ENCODE measurements at regions not wholly inside any gene's neighbourhood (a gene's known extent, or its start where the extent isn't known, plus 50 kb on each side); places are given as distances from the start of the nearest gene placed in this dataset.

DNA sequence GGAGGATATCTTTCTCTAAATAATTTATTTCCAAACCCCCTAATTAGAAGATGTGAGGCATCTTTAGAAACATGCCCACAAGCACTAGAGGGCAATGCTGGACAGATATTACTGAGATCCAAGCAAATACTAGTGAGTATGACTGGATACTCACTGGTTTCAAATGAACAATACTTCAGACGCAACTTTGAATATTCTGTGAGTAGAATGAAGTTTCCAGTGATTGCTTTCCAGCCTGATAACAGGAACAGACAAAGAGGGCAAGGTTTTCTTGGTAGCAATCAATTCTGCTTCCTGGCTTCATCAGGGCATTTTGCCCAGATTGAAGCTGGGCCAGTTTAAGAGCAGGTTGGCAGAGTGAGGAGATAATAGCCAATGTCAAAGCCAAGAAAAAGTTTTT lies 442.6 kb upstream of the PDZRN3 start:
- H3K27ac ChIP-seq (ENCODE audit: low read depth, low read length, severe bottlenecking): no peak overlapping the region
- H3K36me3 ChIP-seq (ENCODE audit: control insufficient read depth, insufficient read depth, low read length): no peaks in the 10 kb centered on the region
- 69% methylated on average over 1 of the region's 1 CpG; no CpG with 5 or more reads in 1 of the 2 experiments for WGBS, 2 experiments (ENCODE audit: insufficient coverage in 2 of 2)
- H3K4me1 ChIP-seq (ENCODE audit: control insufficient read depth, insufficient read depth, low read length, poor library complexity, severe bottlenecking): no peaks in the 10 kb centered on the region
- H3K9me3 ChIP-seq (ENCODE audit: control insufficient read depth, low read length): no peaks in the 10 kb centered on the region
- H3K4me3 ChIP-seq (ENCODE audit: extremely low read depth, insufficient read depth, low read length, poor library complexity, severe bottlenecking): no peak overlapping the region

DNA sequence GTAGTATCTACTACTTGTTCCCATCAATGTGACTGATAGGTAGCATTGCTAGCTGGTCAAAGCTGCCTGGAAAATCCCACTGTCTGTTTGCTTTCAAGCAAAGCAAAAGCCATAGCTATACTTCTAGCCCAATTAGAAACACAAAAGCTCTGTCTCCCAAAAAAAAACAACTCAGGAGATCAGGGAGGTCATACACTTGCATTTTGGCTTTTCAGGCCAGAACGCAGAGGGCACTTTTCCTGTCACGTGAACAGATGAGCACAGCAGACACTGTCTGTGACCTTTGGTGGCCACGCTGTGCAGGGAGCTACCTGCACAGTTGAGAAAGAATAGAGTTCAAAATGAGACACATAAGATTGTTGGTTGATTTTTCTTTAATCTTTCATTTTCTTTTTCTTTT lies 441.7 kb upstream of the PDZRN3 start:
- no peaks in the 10 kb centered on the region for H3K9me3 ChIP-seq (ENCODE audit: control insufficient read depth, low read length)
- H3K4me3 ChIP-seq (ENCODE audit: extremely low read depth, insufficient read depth, low read length, poor library complexity, severe bottlenecking): no peak overlapping the region
- H3K27ac ChIP-seq (ENCODE audit: low read depth, low read length, severe bottlenecking): no peak overlapping the region
- WGBS, 2 experiments (ENCODE audit: insufficient coverage in 2 of 2): 0 to 15% methylated on average over 2 of the region's 3 CpGs
- no peaks in the 10 kb centered on the region for H3K4me1 ChIP-seq (ENCODE audit: control insufficient read depth, insufficient read depth, low read length, poor library complexity, severe bottlenecking)
- H3K36me3 ChIP-seq (ENCODE audit: control insufficient read depth, insufficient read depth, low read length): no peaks in the 10 kb centered on the region

DNA sequence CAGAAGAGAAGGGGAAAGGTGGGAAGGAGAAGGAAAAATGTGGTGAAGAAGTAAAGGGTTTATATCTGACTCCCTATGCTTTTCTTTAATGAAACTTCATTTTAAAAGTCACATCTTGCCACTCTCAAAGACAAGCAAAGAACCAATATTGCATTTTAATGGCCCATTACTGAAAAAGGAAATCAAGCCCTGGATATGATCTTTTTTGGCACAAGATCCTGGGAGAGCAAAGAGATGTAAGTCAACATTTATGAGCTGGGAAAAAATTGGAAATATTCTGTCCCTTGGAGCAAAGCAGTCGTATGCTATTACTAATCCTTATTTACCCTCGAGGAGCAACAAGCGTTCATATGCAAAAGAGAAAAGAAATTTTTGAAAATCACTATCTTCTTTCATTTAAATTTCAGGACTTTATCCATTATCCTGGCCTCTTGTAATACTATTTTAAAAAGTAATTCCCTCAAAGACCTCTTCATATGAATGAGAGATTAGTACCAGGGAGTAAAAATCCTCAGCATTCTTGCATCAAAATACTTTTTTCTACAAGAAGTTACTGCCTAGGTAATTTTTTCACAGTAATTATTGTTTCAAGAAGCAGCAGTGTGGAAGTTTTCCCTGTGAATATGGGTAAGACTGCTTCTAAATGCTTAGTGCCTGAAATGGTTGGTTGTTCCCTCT lies 435.3 kb upstream of the PDZRN3 start:
- no peaks in the 10 kb centered on the region for H3K36me3 ChIP-seq (ENCODE audit: control insufficient read depth, insufficient read depth, low read length)
- H3K4me1 ChIP-seq (ENCODE audit: control insufficient read depth, insufficient read depth, low read length, poor library complexity, severe bottlenecking): no peaks in the 10 kb centered on the region
- H3K9me3 ChIP-seq (ENCODE audit: control insufficient read depth, low read length): no peaks in the 10 kb centered on the region
- no peak overlapping the region for H3K4me3 ChIP-seq (ENCODE audit: extremely low read depth, insufficient read depth, low read length, poor library complexity, severe bottlenecking)
- WGBS, 2 experiments (ENCODE audit: insufficient coverage in 2 of 2): 94% methylated on average over 3 of the region's 3 CpGs; no CpG with 5 or more reads in 1 of the 2 experiments
- H3K27ac ChIP-seq (ENCODE audit: low read depth, low read length, severe bottlenecking): no peak overlapping the region

DNA sequence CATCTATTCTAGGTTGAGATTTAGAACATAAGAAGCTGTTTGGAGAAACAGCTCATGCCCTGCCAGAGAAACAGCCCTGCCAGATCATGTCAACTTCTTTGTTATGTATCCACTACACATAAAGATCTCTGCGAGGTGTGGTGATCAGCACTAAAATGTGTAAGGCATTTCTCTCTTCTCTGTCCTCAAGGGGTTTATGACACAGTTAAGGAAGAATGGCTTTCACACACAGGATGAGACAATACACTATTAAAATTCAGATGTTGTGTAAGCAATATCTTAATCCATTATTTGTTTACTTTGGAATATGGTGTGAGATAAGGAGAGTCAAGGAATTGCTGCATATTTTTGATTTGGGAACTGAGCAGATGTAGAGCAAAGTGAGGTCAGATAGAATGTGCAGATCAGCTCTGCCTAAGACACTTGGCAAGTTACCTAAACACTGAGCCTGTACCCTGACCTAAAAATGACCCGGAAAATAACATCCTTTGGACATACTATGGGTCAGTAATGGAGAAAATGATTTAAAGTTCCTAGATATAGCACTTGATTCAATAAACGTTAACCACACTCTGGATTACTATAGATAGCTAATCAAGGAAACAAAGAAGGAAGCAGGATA lies 434.7 kb upstream of the PDZRN3 start:
- no CpG with 5 or more reads among the region's 3 CpGs for WGBS, 2 experiments (ENCODE audit: insufficient coverage in 2 of 2)
- no peaks in the 10 kb centered on the region for H3K9me3 ChIP-seq (ENCODE audit: control insufficient read depth, low read length)
- no peaks in the 10 kb centered on the region for H3K36me3 ChIP-seq (ENCODE audit: control insufficient read depth, insufficient read depth, low read length)
- H3K4me3 ChIP-seq (ENCODE audit: extremely low read depth, insufficient read depth, low read length, poor library complexity, severe bottlenecking): no peak overlapping the region
- H3K4me1 ChIP-seq (ENCODE audit: control insufficient read depth, insufficient read depth, low read length, poor library complexity, severe bottlenecking): no peaks in the 10 kb centered on the region
- no peak overlapping the region for H3K27ac ChIP-seq (ENCODE audit: low read depth, low read length, severe bottlenecking)

DNA sequence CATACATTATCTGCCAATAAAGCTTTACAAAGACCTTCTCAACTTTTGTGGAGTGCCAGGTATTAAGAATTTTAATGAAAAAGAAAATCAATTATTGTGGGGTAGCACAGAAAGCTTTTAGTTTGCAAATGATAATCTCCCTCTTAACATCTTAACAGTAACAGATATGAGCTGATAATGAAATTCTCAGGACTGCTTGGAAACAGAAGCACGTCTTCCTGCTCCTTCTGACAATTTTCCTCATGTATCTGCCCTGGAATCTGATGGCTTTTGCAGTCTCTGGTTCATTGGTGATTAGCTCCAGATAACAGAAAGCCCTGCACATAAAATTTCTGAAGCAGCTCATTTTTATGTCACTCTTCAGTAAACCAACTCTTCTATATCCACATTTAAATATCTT lies 432.4 kb upstream of the PDZRN3 start:
- H3K36me3 ChIP-seq (ENCODE audit: control insufficient read depth, insufficient read depth, low read length): no peaks in the 10 kb centered on the region
- no peak overlapping the region for H3K27ac ChIP-seq (ENCODE audit: low read depth, low read length, severe bottlenecking)
- 47 to 70% methylated on average over 1 of the region's 1 CpG for WGBS, 2 experiments (ENCODE audit: insufficient coverage in 2 of 2)
- no peaks in the 10 kb centered on the region for H3K4me1 ChIP-seq (ENCODE audit: control insufficient read depth, insufficient read depth, low read length, poor library complexity, severe bottlenecking)
- H3K4me3 ChIP-seq (ENCODE audit: extremely low read depth, insufficient read depth, low read length, poor library complexity, severe bottlenecking): no peak overlapping the region
- no peaks in the 10 kb centered on the region for H3K9me3 ChIP-seq (ENCODE audit: control insufficient read depth, low read length)

DNA sequence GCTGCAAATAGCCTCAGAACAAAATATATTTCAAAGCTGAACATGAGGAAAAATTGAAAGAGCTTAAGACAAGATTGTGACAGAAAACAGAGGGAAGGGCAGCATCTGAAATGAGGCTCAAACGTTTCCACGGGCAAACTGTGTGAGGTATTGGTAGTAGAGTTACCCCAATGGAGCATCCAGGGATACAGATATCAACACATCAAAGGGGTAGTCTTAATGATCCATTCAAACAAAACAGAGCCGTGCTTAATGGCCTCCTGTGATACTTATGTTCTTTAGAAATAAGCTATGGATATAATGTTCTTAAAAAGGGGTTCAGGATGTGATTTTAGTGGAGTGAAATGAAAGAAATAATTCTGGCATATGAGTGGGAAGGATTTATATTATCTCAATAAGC lies 430.3 kb upstream of the PDZRN3 start:
- H3K9me3 ChIP-seq (ENCODE audit: control insufficient read depth, low read length): no peaks in the 10 kb centered on the region
- no CpG with 5 or more reads among the region's 3 CpGs for WGBS, 2 experiments (ENCODE audit: insufficient coverage in 2 of 2)
- H3K36me3 ChIP-seq (ENCODE audit: control insufficient read depth, insufficient read depth, low read length): no peaks in the 10 kb centered on the region
- no peaks in the 10 kb centered on the region for H3K4me1 ChIP-seq (ENCODE audit: control insufficient read depth, insufficient read depth, low read length, poor library complexity, severe bottlenecking)
- no peak overlapping the region for H3K27ac ChIP-seq (ENCODE audit: low read depth, low read length, severe bottlenecking)
- H3K4me3 ChIP-seq (ENCODE audit: extremely low read depth, insufficient read depth, low read length, poor library complexity, severe bottlenecking): no peak overlapping the region

DNA sequence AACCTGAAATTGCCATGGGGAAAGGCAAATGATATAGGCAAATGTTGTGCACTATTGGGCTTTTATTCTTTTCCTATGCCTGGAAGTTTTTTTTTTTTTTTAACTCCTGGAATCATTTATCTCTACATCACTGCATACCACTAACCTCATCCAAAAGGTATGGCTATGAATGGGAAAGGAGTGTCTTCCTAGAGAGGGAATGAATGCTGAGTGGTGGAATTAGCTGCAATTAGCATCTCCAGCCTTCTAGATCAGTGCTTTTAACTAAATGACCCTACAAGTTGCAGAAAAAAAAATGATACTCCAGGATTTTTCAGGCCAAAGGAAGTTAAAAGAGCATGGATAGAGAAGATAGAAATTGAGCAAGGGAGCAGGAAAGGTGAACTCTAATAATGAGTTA lies 429.8 kb upstream of the PDZRN3 start:
- Histone ChIP-seq H3K4me3 (ENCODE audit: extremely low read depth, insufficient read depth, low read length, poor library complexity, severe bottlenecking) (no peak overlapping the region), H3K4me1 (ENCODE audit: control insufficient read depth, insufficient read depth, low read length, poor library complexity, severe bottlenecking) (no peaks in the 10 kb centered on the region), H3K27ac (ENCODE audit: low read depth, low read length, severe bottlenecking) (no peak overlapping the region), H3K9me3 (ENCODE audit: control insufficient read depth, low read length) (no peaks in the 10 kb centered on the region), H3K36me3 (ENCODE audit: control insufficient read depth, insufficient read depth, low read length) (no peaks in the 10 kb centered on the region)

DNA sequence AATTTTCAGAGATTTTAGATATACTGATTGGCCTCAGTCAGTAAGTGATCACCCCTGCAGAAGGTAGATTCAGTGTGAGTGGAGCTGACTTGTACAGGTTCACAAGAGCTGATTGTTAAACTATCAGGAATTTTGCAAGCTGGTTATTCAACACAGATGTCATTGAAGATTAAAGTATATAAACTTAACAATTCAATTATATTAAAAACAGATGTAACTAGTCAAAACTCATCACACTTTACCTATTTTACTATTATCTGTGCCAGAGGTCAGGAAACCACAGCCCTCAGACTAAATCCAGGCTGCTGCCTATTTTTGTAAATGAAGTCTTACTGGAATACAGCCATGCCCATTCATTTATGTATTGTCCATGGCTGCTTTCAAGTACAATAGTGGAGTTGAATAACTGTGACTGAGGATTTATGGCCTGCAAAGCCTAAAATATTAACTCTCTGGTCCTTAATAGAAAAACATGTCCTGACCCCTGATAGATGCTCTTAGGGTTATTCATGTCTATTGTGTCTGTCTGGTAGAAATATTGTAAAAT lies 429.3 kb upstream of the PDZRN3 start:
- H3K36me3 ChIP-seq (ENCODE audit: control insufficient read depth, insufficient read depth, low read length): no peaks in the 10 kb centered on the region
- no peak overlapping the region for H3K27ac ChIP-seq (ENCODE audit: low read depth, low read length, severe bottlenecking)
- H3K4me3 ChIP-seq (ENCODE audit: extremely low read depth, insufficient read depth, low read length, poor library complexity, severe bottlenecking): no peak overlapping the region
- H3K9me3 ChIP-seq (ENCODE audit: control insufficient read depth, low read length): no peaks in the 10 kb centered on the region
- no peaks in the 10 kb centered on the region for H3K4me1 ChIP-seq (ENCODE audit: control insufficient read depth, insufficient read depth, low read length, poor library complexity, severe bottlenecking)

DNA sequence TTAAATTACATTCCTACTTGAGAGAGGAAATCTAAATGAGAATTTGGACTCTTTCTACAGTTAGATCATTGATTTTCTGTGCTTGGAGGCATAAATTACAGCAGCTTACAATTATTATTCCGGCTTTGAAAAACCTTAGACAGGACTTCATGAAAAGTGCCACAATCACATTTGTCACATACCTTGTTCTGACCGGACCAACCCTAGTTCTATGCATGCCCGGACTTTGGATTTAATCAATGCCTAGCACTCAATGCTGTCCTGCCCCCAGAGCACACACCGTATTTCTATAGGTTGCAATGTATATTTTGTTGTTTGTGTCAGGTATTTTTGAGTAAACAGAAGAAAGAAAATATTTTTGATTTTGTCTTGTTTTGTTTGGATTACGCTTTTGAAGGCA lies 424.7 kb upstream of the PDZRN3 start:
- H3K27ac ChIP-seq (ENCODE audit: low read depth, low read length, severe bottlenecking): no peak overlapping the region
- no peaks in the 10 kb centered on the region for H3K4me1 ChIP-seq (ENCODE audit: control insufficient read depth, insufficient read depth, low read length, poor library complexity, severe bottlenecking)
- H3K9me3 ChIP-seq (ENCODE audit: control insufficient read depth, low read length): no peaks in the 10 kb centered on the region
- H3K36me3 ChIP-seq (ENCODE audit: control insufficient read depth, insufficient read depth, low read length): no peaks in the 10 kb centered on the region
- H3K4me3 ChIP-seq (ENCODE audit: extremely low read depth, insufficient read depth, low read length, poor library complexity, severe bottlenecking): no peak overlapping the region
- 74 to 93% methylated on average over 2 to 4 of the region's 5 CpGs for WGBS, 2 experiments (ENCODE audit: insufficient coverage in 2 of 2)

DNA sequence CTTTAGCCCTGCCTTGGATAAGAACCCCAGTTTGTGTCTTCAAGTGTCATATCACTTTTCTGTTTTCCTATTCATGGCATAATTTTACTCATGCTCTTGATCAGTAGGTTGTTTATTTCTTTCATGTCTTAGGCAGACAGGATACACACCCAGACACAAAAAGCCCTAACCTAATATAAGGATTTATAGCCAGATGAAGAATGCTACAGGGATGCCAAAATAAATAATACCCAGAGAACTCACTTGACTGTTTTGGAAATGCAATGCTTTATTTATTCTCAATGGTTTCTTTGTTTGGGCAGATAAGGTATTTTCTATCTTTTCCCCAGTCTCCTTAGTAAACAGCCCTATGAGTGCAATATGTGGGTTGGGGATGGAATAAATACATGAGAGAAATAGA lies 424.0 kb upstream of the PDZRN3 start:
- no peaks in the 10 kb centered on the region for H3K36me3 ChIP-seq (ENCODE audit: control insufficient read depth, insufficient read depth, low read length)
- H3K9me3 ChIP-seq (ENCODE audit: control insufficient read depth, low read length): no peaks in the 10 kb centered on the region
- H3K4me1 ChIP-seq (ENCODE audit: control insufficient read depth, insufficient read depth, low read length, poor library complexity, severe bottlenecking): no peaks in the 10 kb centered on the region
- H3K27ac ChIP-seq (ENCODE audit: low read depth, low read length, severe bottlenecking): no peak overlapping the region
- H3K4me3 ChIP-seq (ENCODE audit: extremely low read depth, insufficient read depth, low read length, poor library complexity, severe bottlenecking): no peak overlapping the region

DNA sequence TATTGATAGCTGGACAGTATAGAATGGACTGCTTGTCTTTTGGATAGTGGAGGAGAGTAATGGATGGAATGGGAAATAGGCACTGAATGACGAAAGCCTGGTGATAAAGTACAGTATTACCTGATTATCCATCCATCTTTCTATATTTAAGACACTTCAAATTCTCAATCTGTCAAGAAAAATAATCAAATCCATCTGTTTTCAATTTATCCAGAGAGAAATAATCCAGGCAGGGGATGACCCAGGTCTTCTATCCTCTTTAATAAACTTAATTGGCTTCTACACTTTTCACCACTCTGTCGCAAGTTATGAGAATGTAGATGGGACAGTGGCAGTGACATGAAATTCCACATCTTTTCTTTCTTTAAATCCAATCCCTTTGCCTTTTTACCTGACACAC lies 420.3 kb upstream of the PDZRN3 start:
- Histone ChIP-seq H3K36me3 (ENCODE audit: control insufficient read depth, insufficient read depth, low read length) (no peaks in the 10 kb centered on the region), H3K27ac (ENCODE audit: low read depth, low read length, severe bottlenecking) (no peak overlapping the region), H3K4me3 (ENCODE audit: extremely low read depth, insufficient read depth, low read length, poor library complexity, severe bottlenecking) (no peak overlapping the region), H3K9me3 (ENCODE audit: control insufficient read depth, low read length) (no peaks in the 10 kb centered on the region), H3K4me1 (ENCODE audit: control insufficient read depth, insufficient read depth, low read length, poor library complexity, severe bottlenecking) (no peaks in the 10 kb centered on the region)
- WGBS, 2 experiments (ENCODE audit: insufficient coverage in 2 of 2): 100% methylated on average over 1 of the region's 2 CpGs; no CpG with 5 or more reads in 1 of the 2 experiments
